Peyer's patch (tissue), 4 donors: ENCODE measurements at regions not wholly inside any gene's neighbourhood (a gene's known extent, or its start where the extent isn't known, plus 50 kb on each side); places are given as distances from the start of the nearest gene placed in this dataset.

Source experiments
- DNase-seq, 3 donors: peaks; one replicate each; pipeline ENCODE4 v3.0.0-alpha.2; 2017 to 2019
- H3K27ac ChIP-seq, 4 donors: fragments of 200-600 bp; sonication (generic); one replicate each; pipeline ENCODE4 v1.5.1; 2016 to 2019
- H3K27me3 ChIP-seq, 2 donors: fragments of 200-600 bp; sonication (generic); one replicate each; pipeline ENCODE4 v1.5.1; 2019
- H3K36me3 ChIP-seq, 3 donors: fragments of 200-600 bp; sonication (generic); one replicate each; pipeline ENCODE4 v1.5.1; 2016 to 2019
- H3K4me1 ChIP-seq, 4 donors: fragments of 200-600 bp; sonication (generic); one replicate each; pipeline ENCODE4 v1.5.1; 2016 to 2019
- H3K4me3 ChIP-seq, 4 donors: fragments of 200-600 bp; sonication (generic); 1 replicate in 3 of 4; 2 replicates in 1 of 4; pipeline ENCODE4 v1.5.1; 2016 to 2019; ENCODE audit warnings: mild to moderate bottlenecking in 1 of 4
- H3K9me3 ChIP-seq, 4 donors: fragments of 200-600 bp; sonication (generic); one replicate each; pipeline ENCODE4 v1.5.1; 2016 to 2019; ENCODE audit warnings: mild to moderate bottlenecking in 1 of 4
- POLR2A ChIP-seq, 2 donors: fragments of 450-650 bp; IDR thresholded peaks; one replicate each; pipeline ENCODE4 v1.5.1; 2017; ENCODE audit warnings: antibody characterized with exemption in 2 of 2, mild to moderate bottlenecking in 2 of 2, moderate library complexity in 2 of 2
- TF ChIP-seq, protein P1 (sequence below), 6 experiments: fragments of 450-650 bp in 4 of 6; fragments of 200-600 bp in 2 of 6; sonication (generic) in 1 of 6; IDR thresholded peaks; one replicate each; pipeline ENCODE4 v1.5.1; 2017 to 2019; ENCODE audit warnings: antibody characterized with exemption in 6 of 6, mild to moderate bottlenecking in 3 of 6, moderate library complexity in 1 of 6

DNA sequence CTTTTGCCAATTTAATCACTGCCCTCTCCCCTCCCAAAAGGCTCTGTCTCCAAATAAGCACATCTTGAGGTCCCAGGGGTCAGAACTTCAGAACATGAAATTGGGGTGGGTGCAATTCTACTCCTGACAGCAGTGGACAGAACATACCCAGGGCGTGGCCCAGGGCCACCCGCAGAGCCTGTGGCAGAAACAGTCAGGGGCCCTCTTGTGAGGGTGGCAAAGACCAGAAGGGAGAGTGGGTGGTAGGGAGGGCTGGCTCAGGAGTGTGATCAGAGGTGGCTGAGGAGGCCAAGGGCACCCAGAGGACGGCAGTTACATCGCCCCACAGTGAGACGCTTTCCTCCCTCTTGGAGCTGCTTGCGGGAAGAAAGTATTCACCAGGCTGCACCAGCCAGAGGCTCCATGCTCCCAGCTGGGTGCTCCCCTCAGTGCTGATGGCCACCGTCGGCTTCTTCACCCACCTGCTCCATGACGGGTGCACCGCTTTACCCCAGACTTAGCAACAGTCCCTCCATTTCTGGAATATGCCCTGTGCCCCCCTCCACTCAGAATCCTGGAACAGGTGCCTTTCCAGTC, 1388.0 kb downstream of the BRD1 start:
- H3K4me3 ChIP-seq = no peak overlapping the region
- no peak overlapping the region for H3K27ac ChIP-seq
- no peaks in the 10 kb centered on the region for H3K9me3 ChIP-seq
- no peaks in the 10 kb centered on the region for H3K36me3 ChIP-seq
- H3K4me1 ChIP-seq = peaks cover 0 to 4% (median 0%) of the 10 kb centered on the region in 4 donors
- H3K27me3 ChIP-seq = no peaks in the 10 kb centered on the region
- TF ChIP-seq POLR2A (IDR thresholded peaks at IDR 0.05) = no peak
- TF ChIP-seq, protein P1, sequence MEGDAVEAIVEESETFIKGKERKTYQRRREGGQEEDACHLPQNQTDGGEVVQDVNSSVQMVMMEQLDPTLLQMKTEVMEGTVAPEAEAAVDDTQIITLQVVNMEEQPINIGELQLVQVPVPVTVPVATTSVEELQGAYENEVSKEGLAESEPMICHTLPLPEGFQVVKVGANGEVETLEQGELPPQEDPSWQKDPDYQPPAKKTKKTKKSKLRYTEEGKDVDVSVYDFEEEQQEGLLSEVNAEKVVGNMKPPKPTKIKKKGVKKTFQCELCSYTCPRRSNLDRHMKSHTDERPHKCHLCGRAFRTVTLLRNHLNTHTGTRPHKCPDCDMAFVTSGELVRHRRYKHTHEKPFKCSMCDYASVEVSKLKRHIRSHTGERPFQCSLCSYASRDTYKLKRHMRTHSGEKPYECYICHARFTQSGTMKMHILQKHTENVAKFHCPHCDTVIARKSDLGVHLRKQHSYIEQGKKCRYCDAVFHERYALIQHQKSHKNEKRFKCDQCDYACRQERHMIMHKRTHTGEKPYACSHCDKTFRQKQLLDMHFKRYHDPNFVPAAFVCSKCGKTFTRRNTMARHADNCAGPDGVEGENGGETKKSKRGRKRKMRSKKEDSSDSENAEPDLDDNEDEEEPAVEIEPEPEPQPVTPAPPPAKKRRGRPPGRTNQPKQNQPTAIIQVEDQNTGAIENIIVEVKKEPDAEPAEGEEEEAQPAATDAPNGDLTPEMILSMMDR (IDR thresholded peaks at IDR 0.05) = no peak
- no peak for DNase-seq

GRCh38 chr22:48438800-48439559, 1388.7 kb downstream of the BRD1 start:
- Histone ChIP-seq H3K4me1 (no peaks in the 10 kb centered on the region), H3K27ac (no peak overlapping the region), H3K27me3 (no peaks in the 10 kb centered on the region), H3K4me3 (no peak overlapping the region), H3K36me3 (no peaks in the 10 kb centered on the region), H3K9me3 (no peaks in the 10 kb centered on the region)
- TF ChIP-seq, protein P1 (IDR thresholded peaks at IDR 0.05) = no peak
- TF ChIP-seq POLR2A (IDR thresholded peaks at IDR 0.05) = no peak
- no peak for DNase-seq

GRCh38 chr22:48438096-48438495, 1389.6 kb downstream of the BRD1 start:
- Histone ChIP-seq H3K4me3 (no peak overlapping the region), H3K9me3 (no peaks in the 10 kb centered on the region), H3K27ac (no peak overlapping the region), H3K36me3 (no peaks in the 10 kb centered on the region), H3K27me3 (no peaks in the 10 kb centered on the region), H3K4me1 (no peaks in the 10 kb centered on the region)
- TF ChIP-seq POLR2A (IDR thresholded peaks at IDR 0.05) = no peak
- TF ChIP-seq, protein P1 (IDR thresholded peaks at IDR 0.05) = no peak
- DNase-seq = no peak

DNA sequence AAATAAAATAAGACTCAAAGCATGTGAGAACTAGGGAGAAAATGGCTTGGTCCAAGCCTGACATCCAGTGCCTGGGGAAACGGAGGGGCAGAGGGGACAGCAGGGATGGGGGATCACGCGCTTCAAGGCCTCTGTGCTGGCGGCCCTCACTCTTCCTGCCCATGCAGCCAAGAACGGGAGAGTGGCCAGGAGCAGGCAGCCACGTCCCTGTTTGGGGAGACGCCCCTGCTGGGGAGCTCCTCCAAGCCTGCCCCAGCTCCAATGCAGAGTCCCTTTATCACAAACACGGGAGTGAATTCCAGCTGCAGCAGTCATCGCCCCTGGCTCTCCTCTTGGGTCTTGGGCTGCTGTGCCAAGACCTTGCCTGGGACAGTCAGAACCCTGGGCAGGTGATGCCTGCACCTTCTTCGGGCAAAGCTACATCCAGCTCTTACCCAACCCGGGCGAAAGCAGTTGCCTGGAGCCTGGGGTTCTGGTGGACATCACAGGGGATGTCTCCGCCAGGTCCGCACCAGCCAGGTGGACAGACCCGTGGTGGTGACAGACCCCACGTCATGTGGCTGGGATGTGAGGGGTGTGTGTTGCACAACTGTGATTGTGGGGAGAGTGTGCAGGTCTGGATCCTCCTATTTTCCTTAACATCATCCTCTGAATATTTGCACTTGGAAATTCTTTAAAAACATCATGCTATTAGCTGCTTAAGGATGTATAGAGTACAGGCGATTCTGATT, 1391.3 kb downstream of the BRD1 start:
- Histone ChIP-seq H3K27me3 (no peaks in the 10 kb centered on the region), H3K4me3 (no peak overlapping the region), H3K36me3 (no peaks in the 10 kb centered on the region), H3K4me1 (no peaks in the 10 kb centered on the region), H3K9me3 (no peaks in the 10 kb centered on the region), H3K27ac (no peak overlapping the region)
- TF ChIP-seq, protein P1 (IDR thresholded peaks at IDR 0.05) = no peak
- TF ChIP-seq POLR2A (IDR thresholded peaks at IDR 0.05) = no peak
- no peak for DNase-seq

- TF ChIP-seq, protein P1 (IDR thresholded peaks at IDR 0.05) = no peak
- no peak for TF ChIP-seq POLR2A (IDR thresholded peaks at IDR 0.05)
- Histone ChIP-seq H3K36me3 (no peaks in the 10 kb centered on the region), H3K4me1 (no peaks in the 10 kb centered on the region), H3K27me3 (no peaks in the 10 kb centered on the region), H3K4me3 (no peak overlapping the region), H3K27ac (no peak overlapping the region), H3K9me3 (no peaks in the 10 kb centered on the region)
- DNase-seq = no peak
Measured at GRCh38 chr22:48434868-48435250, 1392.8 kb downstream of the BRD1 start.
